ENCODE measurements at regions not wholly inside any gene's neighbourhood (a gene's known extent, or its start where the extent isn't known, plus 50 kb on each side); places are given as distances from the start of the nearest gene placed in this dataset.

DNA sequence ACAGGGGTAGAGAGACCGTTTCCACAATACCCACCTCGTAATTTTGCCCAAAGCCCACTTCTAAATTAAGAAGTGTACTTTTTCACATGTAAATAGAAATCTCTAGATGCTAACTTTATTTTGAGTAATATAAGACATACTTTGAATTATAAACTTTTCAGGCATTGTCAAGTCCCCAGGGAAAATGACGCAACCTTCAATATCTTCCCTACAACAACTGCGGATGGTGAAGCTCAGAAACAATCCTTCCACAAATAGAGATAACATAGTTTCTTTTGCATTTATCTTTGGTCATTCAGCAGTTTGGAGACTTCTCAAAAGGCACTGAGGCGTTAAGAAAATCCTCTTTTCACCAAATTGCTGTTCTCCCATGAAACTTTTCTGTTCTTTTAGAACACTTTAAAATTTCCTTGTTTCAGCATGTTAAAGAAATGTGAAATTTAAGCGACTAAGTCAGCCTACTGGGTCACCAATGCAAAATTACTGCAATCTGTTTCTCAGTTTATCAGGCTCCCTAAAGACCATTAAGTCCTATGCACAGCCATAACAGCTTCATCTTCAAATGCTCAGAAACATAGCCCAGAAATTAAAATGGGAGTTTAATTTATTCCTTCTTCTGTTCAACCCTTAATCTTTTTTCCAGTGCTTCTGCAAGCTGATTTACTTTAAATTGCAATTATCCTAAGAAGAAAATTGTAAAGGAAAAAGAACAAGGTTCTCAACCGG, 118.3 kb upstream of the DNAJC10 start:
- Histone ChIP-seq H3K27ac (ENCODE audit: low read length) (no peak overlapping the region), H3K9me3 (ENCODE audit: control insufficient read depth, insufficient read depth, low read depth, low read length) (no peaks in the 10 kb centered on the region), H3K27me3 (ENCODE audit: control insufficient read depth, insufficient read depth, low read length) (no peaks in the 10 kb centered on the region), H3K4me3 (ENCODE audit: low read depth in 2 of 2, low read length in 2 of 2) (no peak overlapping the region), H3K4me1 (ENCODE audit: control insufficient read depth, insufficient read depth, low read length) (no peaks in the 10 kb centered on the region), H3K36me3 (ENCODE audit: control insufficient read depth, insufficient read depth, low read length) (no peaks in the 10 kb centered on the region)
- intact Hi-C loops (cut with micrococcal nuclease; ENCODE audit: unreplicated experiment) (no loop called here), in situ Hi-C loops (cut with HindIII; ENCODE audit: low pct_unique_long_range_greater_than_20kb, low sequenced_read_pairs) (no loop called here)
- ChIA-PET CTCF (no interaction called here), POLR2A (no interaction called here)
- no peak for DNase-seq (ENCODE audit: low read depth, low spot score)
- BruUV-seq (replicated peaks), result no TSS peak
- TF ChIP-seq, protein P1, sequence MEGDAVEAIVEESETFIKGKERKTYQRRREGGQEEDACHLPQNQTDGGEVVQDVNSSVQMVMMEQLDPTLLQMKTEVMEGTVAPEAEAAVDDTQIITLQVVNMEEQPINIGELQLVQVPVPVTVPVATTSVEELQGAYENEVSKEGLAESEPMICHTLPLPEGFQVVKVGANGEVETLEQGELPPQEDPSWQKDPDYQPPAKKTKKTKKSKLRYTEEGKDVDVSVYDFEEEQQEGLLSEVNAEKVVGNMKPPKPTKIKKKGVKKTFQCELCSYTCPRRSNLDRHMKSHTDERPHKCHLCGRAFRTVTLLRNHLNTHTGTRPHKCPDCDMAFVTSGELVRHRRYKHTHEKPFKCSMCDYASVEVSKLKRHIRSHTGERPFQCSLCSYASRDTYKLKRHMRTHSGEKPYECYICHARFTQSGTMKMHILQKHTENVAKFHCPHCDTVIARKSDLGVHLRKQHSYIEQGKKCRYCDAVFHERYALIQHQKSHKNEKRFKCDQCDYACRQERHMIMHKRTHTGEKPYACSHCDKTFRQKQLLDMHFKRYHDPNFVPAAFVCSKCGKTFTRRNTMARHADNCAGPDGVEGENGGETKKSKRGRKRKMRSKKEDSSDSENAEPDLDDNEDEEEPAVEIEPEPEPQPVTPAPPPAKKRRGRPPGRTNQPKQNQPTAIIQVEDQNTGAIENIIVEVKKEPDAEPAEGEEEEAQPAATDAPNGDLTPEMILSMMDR (IDR thresholded peaks at IDR 0.05), result no peak
- ATAC-seq, result no peak

DNA sequence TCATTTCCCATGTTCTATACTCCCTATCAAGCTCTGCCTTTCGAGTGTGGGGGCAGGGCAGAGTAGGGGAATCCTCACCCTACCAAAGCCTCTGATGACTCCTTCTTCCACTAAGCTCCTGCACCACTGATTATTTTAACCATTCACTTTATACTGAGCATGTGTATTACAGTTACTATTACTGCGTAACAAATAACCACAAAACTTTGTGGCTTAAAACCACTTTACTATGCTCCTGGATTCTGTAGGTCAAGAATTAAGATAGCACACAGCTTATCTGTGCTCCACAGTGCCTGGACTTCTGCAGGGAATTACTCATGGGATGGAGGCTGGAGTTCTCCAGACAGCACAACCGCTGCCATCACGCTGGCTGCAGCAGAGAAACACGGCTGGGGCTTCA, 117.4 kb upstream of the DNAJC10 start:
- intact Hi-C loops (cut with micrococcal nuclease; ENCODE audit: unreplicated experiment) (no loop called here), in situ Hi-C loops (cut with HindIII; ENCODE audit: low pct_unique_long_range_greater_than_20kb, low sequenced_read_pairs) (no loop called here)
- Histone ChIP-seq H3K27ac (ENCODE audit: low read length) (no peak overlapping the region), H3K36me3 (ENCODE audit: control insufficient read depth, insufficient read depth, low read length) (no peaks in the 10 kb centered on the region), H3K9me3 (ENCODE audit: control insufficient read depth, insufficient read depth, low read depth, low read length) (no peaks in the 10 kb centered on the region), H3K4me3 (ENCODE audit: low read depth in 2 of 2, low read length in 2 of 2) (no peak overlapping the region), H3K4me1 (ENCODE audit: control insufficient read depth, insufficient read depth, low read length) (no peaks in the 10 kb centered on the region), H3K27me3 (ENCODE audit: control insufficient read depth, insufficient read depth, low read length) (no peaks in the 10 kb centered on the region)
- TF ChIP-seq TCF7L2 (IDR thresholded peaks at IDR 0.05; ENCODE audit: low read depth, low read length) (no peak), POLR2AphosphoS5 (IDR thresholded peaks at IDR 0.05; ENCODE audit: low read depth, low read length) (no peak), SIN3A (IDR thresholded peaks at IDR 0.05; ENCODE audit: borderline replicate concordance, insufficient read depth, low read depth, low read length) (no peak)
- TF ChIP-seq, protein P2, sequence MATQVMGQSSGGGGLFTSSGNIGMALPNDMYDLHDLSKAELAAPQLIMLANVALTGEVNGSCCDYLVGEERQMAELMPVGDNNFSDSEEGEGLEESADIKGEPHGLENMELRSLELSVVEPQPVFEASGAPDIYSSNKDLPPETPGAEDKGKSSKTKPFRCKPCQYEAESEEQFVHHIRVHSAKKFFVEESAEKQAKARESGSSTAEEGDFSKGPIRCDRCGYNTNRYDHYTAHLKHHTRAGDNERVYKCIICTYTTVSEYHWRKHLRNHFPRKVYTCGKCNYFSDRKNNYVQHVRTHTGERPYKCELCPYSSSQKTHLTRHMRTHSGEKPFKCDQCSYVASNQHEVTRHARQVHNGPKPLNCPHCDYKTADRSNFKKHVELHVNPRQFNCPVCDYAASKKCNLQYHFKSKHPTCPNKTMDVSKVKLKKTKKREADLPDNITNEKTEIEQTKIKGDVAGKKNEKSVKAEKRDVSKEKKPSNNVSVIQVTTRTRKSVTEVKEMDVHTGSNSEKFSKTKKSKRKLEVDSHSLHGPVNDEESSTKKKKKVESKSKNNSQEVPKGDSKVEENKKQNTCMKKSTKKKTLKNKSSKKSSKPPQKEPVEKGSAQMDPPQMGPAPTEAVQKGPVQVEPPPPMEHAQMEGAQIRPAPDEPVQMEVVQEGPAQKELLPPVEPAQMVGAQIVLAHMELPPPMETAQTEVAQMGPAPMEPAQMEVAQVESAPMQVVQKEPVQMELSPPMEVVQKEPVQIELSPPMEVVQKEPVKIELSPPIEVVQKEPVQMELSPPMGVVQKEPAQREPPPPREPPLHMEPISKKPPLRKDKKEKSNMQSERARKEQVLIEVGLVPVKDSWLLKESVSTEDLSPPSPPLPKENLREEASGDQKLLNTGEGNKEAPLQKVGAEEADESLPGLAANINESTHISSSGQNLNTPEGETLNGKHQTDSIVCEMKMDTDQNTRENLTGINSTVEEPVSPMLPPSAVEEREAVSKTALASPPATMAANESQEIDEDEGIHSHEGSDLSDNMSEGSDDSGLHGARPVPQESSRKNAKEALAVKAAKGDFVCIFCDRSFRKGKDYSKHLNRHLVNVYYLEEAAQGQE (IDR thresholded peaks at IDR 0.05; ENCODE audit: insufficient read depth in 1 of 2, low read depth in 2 of 2, low read length in 1 of 2), result no peak
- TF ChIP-seq, protein P1 (IDR thresholded peaks at IDR 0.05), result no peak
- CTCF ChIA-PET, result no interaction called here
- DNase-seq (ENCODE audit: low read depth, low spot score) (no peak), ATAC-seq (no peak)
- POLR2A ChIA-PET, result no interaction called here
- BruUV-seq (replicated peaks), result no TSS peak

Measured in Panc1 (cell line).